Kidney epithelial cell (primary cell): ENCODE measurements at regions not wholly inside any gene's neighbourhood (a gene's known extent, or its start where the extent isn't known, plus 50 kb on each side); places are given as distances from the start of the nearest gene placed in this dataset.
"Not testable (repeated sequence)": the region's sequence is repeated elsewhere in the genome, so short reads cannot be mapped to it uniquely, and the experiment has no call there.

ENCODE experiments used
- DNase-seq: peaks from one replicate; pipeline ENCODE4 v3.0.0-alpha.2; 2010; ENCODE audit warnings: low read depth
- H3K27me3 ChIP-seq: 2 replicates; pipeline ENCODE4 v1.6.0; 2011; ENCODE audit warnings: low read length; ENCODE audit not compliant: control insufficient read depth, insufficient read depth
- H3K36me3 ChIP-seq: 2 replicates; pipeline ENCODE4 v1.5.1; 2011; ENCODE audit warnings: low read length; ENCODE audit not compliant: control insufficient read depth, insufficient read depth
- H3K4me3 ChIP-seq: 2 replicates; pipeline ENCODE4 v1.5.1; 2011; ENCODE audit warnings: low read depth, mild to moderate bottlenecking, control low read depth, low read length
- TF ChIP-seq, protein P1 (sequence below): IDR thresholded peaks from 2 replicates; pipeline ENCODE4 v1.5.1; 2011; ENCODE audit warnings: mild to moderate bottlenecking, moderate library complexity, low read length, control low read depth, inconsistent platforms; ENCODE audit not compliant: insufficient read depth, poor library complexity, severe bottlenecking

DNA sequence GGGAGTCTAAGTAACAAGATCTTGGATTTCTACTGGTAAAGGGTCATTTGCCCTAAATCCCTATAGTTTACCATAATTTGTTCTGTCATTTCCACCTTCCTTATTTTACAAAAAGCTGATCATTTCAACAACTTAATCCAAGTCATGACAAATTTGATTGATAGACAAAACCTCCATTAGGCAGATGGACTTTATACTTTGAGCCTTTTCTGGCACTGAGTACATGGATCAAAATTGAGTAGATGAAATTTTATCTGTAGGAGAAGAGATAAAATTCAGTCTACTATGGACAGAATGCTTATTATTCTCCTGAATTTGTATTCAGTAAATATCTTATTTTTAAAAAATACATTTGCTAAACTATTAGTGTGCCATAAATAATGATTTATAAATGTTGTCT lies 62.6 kb upstream of the NRIP1 start:
- H3K36me3 ChIP-seq = no peaks in the 10 kb centered on the region
- TF ChIP-seq, protein P1, sequence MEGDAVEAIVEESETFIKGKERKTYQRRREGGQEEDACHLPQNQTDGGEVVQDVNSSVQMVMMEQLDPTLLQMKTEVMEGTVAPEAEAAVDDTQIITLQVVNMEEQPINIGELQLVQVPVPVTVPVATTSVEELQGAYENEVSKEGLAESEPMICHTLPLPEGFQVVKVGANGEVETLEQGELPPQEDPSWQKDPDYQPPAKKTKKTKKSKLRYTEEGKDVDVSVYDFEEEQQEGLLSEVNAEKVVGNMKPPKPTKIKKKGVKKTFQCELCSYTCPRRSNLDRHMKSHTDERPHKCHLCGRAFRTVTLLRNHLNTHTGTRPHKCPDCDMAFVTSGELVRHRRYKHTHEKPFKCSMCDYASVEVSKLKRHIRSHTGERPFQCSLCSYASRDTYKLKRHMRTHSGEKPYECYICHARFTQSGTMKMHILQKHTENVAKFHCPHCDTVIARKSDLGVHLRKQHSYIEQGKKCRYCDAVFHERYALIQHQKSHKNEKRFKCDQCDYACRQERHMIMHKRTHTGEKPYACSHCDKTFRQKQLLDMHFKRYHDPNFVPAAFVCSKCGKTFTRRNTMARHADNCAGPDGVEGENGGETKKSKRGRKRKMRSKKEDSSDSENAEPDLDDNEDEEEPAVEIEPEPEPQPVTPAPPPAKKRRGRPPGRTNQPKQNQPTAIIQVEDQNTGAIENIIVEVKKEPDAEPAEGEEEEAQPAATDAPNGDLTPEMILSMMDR = no peak
- H3K27me3 ChIP-seq = no peaks in the 10 kb centered on the region
- DNase-seq = no peak
- H3K4me3 ChIP-seq = no peak overlapping the region

GRCh38 chr21:15128267-15128666 lies 63.5 kb upstream of the NRIP1 start:
- DNase-seq = no peak
- Histone ChIP-seq H3K4me3 (no peak overlapping the region), H3K27me3 (no peaks in the 10 kb centered on the region), H3K36me3 (no peaks in the 10 kb centered on the region)
- TF ChIP-seq, protein P1 = no peak

GRCh38 chr21:15128714-15129113 lies 63.9 kb upstream of the NRIP1 start:
- not testable (repeated sequence) for H3K4me3 ChIP-seq, DNase-seq, H3K36me3 ChIP-seq, H3K27me3 ChIP-seq

- no peak overlapping the region for H3K4me3 ChIP-seq
- TF ChIP-seq, protein P1 = no peak
- no peaks in the 10 kb centered on the region for H3K27me3 ChIP-seq
- no peaks in the 10 kb centered on the region for H3K36me3 ChIP-seq
- no peak for DNase-seq
Observed at GRCh38 chr21:15130326-15130725, 65.5 kb upstream of the NRIP1 start.

DNA sequence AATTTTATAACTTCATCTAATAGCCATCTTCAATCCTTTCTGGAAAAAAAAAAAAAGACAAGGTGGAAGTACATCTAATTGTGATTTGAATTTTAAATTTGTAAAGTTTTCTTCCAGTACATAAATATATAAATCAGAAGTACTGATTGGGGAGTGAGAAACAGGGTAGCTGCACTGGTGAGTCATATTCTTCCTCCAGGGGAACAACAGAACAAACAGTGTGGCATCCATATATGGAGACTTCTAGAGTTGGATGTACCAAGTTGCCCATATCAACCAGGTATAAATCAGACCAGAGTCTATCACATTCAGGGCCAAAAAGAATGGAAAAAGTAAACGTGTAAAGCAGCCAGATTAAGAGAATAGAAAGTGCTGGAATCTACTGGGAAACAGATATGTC lies 66.0 kb upstream of the NRIP1 start:
- DNase-seq = no peak
- TF ChIP-seq, protein P1 = no peak
- H3K36me3 ChIP-seq = no peaks in the 10 kb centered on the region
- H3K4me3 ChIP-seq = no peak overlapping the region
- H3K27me3 ChIP-seq = no peaks in the 10 kb centered on the region

DNA sequence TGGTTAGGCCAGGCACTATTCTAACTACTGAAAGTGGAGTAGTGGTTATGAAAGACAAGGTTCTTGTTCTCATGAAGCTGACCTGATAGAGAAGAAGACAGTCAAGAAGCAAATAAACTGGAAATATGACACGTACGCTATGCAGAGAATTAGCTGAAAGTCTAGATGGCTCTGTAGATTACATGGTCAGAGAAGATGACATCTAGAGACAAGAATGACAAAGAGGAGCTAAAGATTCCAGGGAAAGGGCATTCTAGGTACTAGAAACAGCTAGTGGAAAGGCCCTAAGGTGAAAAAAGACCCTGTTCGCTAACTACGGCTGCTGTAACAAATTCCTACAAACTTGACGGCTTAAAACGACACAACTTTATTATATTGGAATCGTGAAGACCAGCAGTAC lies 68.0 kb upstream of the NRIP1 start:
- no peak for DNase-seq
- no peak overlapping the region for H3K4me3 ChIP-seq
- TF ChIP-seq, protein P1 = no peak
- no peaks in the 10 kb centered on the region for H3K27me3 ChIP-seq
- H3K36me3 ChIP-seq = no peaks in the 10 kb centered on the region
